Right kidney (tissue), 1 donor: ENCODE measurements at regions not wholly inside any gene's neighbourhood (a gene's known extent, or its start where the extent isn't known, plus 50 kb on each side); places are given as distances from the start of the nearest gene placed in this dataset.
"Not testable (repeated sequence)": the region's sequence is repeated elsewhere in the genome, so short reads cannot be mapped to it uniquely, and the experiment has no call there.

Experiments
- DNase-seq: peaks from one replicate; pipeline ENCODE4 v3.0.0-alpha.2; 2016

GRCh38 chr12:63406781-63407180 is 255.8 kb upstream of the AVPR1A start:
- no peak for DNase-seq

GRCh38 chr12:63404611-63405010 is 253.6 kb upstream of the AVPR1A start:
- DNase-seq: no peak

GRCh38 chr12:63403256-63403655 is 252.3 kb upstream of the AVPR1A start:
- no peak for DNase-seq

- no peak for DNase-seq
Observed at GRCh38 chr12:63400718-63401117, 249.7 kb upstream of the AVPR1A start.

- DNase-seq: no peak
Observed at GRCh38 chr12:63400318-63400717, 249.3 kb upstream of the AVPR1A start.

GRCh38 chr12:63397807-63398206 is 246.8 kb upstream of the AVPR1A start:
- no peak for DNase-seq

- no peak for DNase-seq
Observed at GRCh38 chr12:63396135-63396534, 245.1 kb upstream of the AVPR1A start.

- no peak for DNase-seq
Observed at GRCh38 chr12:63394983-63395382, 244.0 kb upstream of the AVPR1A start.

- DNase-seq: no peak
Observed at GRCh38 chr12:63394349-63394748, 243.3 kb upstream of the AVPR1A start.

GRCh38 chr12:63389211-63389610 is 238.2 kb upstream of the AVPR1A start:
- DNase-seq: no peak

GRCh38 chr12:63387771-63388170 is 236.8 kb upstream of the AVPR1A start:
- DNase-seq: no peak

- DNase-seq: no peak
Observed at GRCh38 chr12:63382930-63383329, 231.9 kb upstream of the AVPR1A start.

- no peak for DNase-seq
Observed at GRCh38 chr12:63362791-63363190, 211.8 kb upstream of the AVPR1A start.

- no peak for DNase-seq
Observed at GRCh38 chr12:63362166-63362565, 211.2 kb upstream of the AVPR1A start.

GRCh38 chr12:63354969-63355368 is 204.0 kb upstream of the AVPR1A start:
- no peak for DNase-seq

- no peak for DNase-seq
Observed at GRCh38 chr12:63353559-63353958, 202.6 kb upstream of the AVPR1A start.

- DNase-seq: no peak
Observed at GRCh38 chr12:63351370-63351769, 200.4 kb upstream of the AVPR1A start.

- no peak for DNase-seq
Observed at GRCh38 chr12:63348556-63348955, 197.6 kb upstream of the AVPR1A start.

- not testable (repeated sequence) for DNase-seq
Observed at GRCh38 chr12:63337158-63337557, 186.2 kb upstream of the AVPR1A start.

- DNase-seq: no peak
Observed at GRCh38 chr12:63326260-63326659, 175.3 kb upstream of the AVPR1A start.

GRCh38 chr12:63325757-63326156 is 174.8 kb upstream of the AVPR1A start:
- DNase-seq: no peak

GRCh38 chr12:63323942-63324341 is 172.9 kb upstream of the AVPR1A start:
- DNase-seq: no peak

- DNase-seq: no peak
Observed at GRCh38 chr12:63321373-63321772, 170.4 kb upstream of the AVPR1A start.

GRCh38 chr12:63319936-63320633 is 169.1 kb upstream of the AVPR1A start:
- no peak for DNase-seq

- DNase-seq: no peak
Observed at GRCh38 chr12:63319386-63319785, 168.4 kb upstream of the AVPR1A start.
